Right lobe of liver (tissue), 6 donors: ENCODE measurements at regions not wholly inside any gene's neighbourhood (a gene's known extent, or its start where the extent isn't known, plus 50 kb on each side); places are given as distances from the start of the nearest gene placed in this dataset.

ENCODE experiments used
- ATAC-seq, 4 donors: fragments of 200-7000 bp; cut with Tn5 transposase; one replicate each; pipeline ENCODE4 v1.9.1; 2020; ENCODE audit warnings: mild to moderate bottlenecking in 4 of 4, moderate library complexity in 4 of 4
- DNase-seq, 3 donors: peaks; one replicate each; pipeline ENCODE4 v3.0.0-alpha.2; 2020
- H3K27ac ChIP-seq, 3 donors: fragments of 200-600 bp; one replicate each; pipeline ENCODE4 v1.8.0; 2022
- H3K27me3 ChIP-seq, 2 donors: fragments of 200-600 bp; one replicate each; pipeline ENCODE4 v1.8.0; 2022
- H3K36me3 ChIP-seq, 4 donors: fragments of 200-600 bp; sonication (generic) in 1 of 4; one replicate each; pipeline versions ENCODE4 v1.5.1 to v1.8.0; 2017 to 2022; ENCODE audit warnings: control low read depth in 1 of 4
- H3K4me1 ChIP-seq, 4 donors: fragments of 200-600 bp; sonication (generic) in 1 of 4; one replicate each; pipeline versions ENCODE4 v1.5.1 to v1.8.0; 2017 to 2022; ENCODE audit warnings: control low read depth in 1 of 4
- H3K4me3 ChIP-seq, 3 donors: fragments of 200-600 bp; one replicate each; pipeline ENCODE4 v1.8.0; 2022
- H3K9me3 ChIP-seq, 4 donors: fragments of 200-600 bp; sonication (generic) in 1 of 4; one replicate each; pipeline versions ENCODE4 v1.5.1 to v1.8.0; 2017 to 2022; ENCODE audit warnings: control low read depth in 1 of 4
- CTCF ChIP-seq, 4 donors: fragments of 200-600 bp in 3 of 4; fragments of 450-650 bp in 1 of 4; IDR thresholded peaks; one replicate each; pipeline versions ENCODE4 v1.5.1 to v1.8.0; 2016 to 2022; ENCODE audit warnings: antibody characterized with exemption in 4 of 4, mild to moderate bottlenecking in 2 of 4
- POLR2A ChIP-seq: fragments of 450-650 bp; IDR thresholded peaks from one replicate; pipeline ENCODE4 v1.6.1; 2017; ENCODE audit warnings: antibody characterized with exemption, mild to moderate bottlenecking
- WGBS: methylation state at CpG from one replicate; pipeline ENCODE4 v1.1.6; 2018; ENCODE audit warnings: low coverage, low lambda C conversion rate; ENCODE audit not compliant: insufficient coverage; ENCODE audit errors: missing lambda C conversion rate; 5-methylcytosine and 5-hydroxymethylcytosine counted together
- intact Hi-C, 2 donors: fragments of 100-400 bp; cut with DNase I; formaldehyde crosslinking; loops; one replicate each; pipeline versions ENCODE4 v1.11.2 to v1.14.1; 2022
- donor health status: DM: no; HTN: yes; CAD: no.
- donor health status: DM: no; HTN: no; CAD: no.
- donor health status: DM: no; HTN: no; CAD: no.
- donor health status: DM: no; HTN: yes; CAD: no.
- donor health status: DM: no; HTN: yes; CAD: no.

- no peak for ATAC-seq
- Histone ChIP-seq H3K9me3 (no peaks in the 10 kb centered on the region), H3K4me3 (no peak overlapping the region), H3K4me1 (no peaks in the 10 kb centered on the region), H3K27ac (no peak overlapping the region), H3K36me3 (no peaks in the 10 kb centered on the region), H3K27me3 (no peaks in the 10 kb centered on the region)
- WGBS, result 37% methylated on average over 3 of the region's 3 CpGs
- intact Hi-C loops, result no loop called here
- DNase-seq, result no peak
- TF ChIP-seq CTCF (IDR thresholded peaks at IDR 0.05) (no peak), POLR2A (no peak)
Measured at GRCh38 chr20:6976106-6976900, 208.8 kb downstream of the BMP2 start.

GRCh38 chr20:6979621-6980020 lies 212.1 kb downstream of the BMP2 start:
- DNase-seq (no peak), ATAC-seq (no peak)
- H3K27ac ChIP-seq, result no peak overlapping the region
- H3K4me1 ChIP-seq, result no peaks in the 10 kb centered on the region
- no peak for TF ChIP-seq POLR2A
- TF ChIP-seq CTCF (IDR thresholded peaks at IDR 0.05), result no peak
- WGBS, result 43% methylated on average over 2 of the region's 2 CpGs
- no peaks in the 10 kb centered on the region for H3K36me3 ChIP-seq
- no peaks in the 10 kb centered on the region for H3K9me3 ChIP-seq
- no peaks in the 10 kb centered on the region for H3K27me3 ChIP-seq
- no peak overlapping the region for H3K4me3 ChIP-seq
- intact Hi-C loops, result no loop called here

- H3K4me1 ChIP-seq, result no peaks in the 10 kb centered on the region
- H3K9me3 ChIP-seq, result no peaks in the 10 kb centered on the region
- WGBS, result 50% methylated on average over 2 of the region's 2 CpGs
- no peak overlapping the region for H3K27ac ChIP-seq
- intact Hi-C loops, result no loop called here
- H3K27me3 ChIP-seq, result no peaks in the 10 kb centered on the region
- TF ChIP-seq CTCF (IDR thresholded peaks at IDR 0.05) (no peak), POLR2A (no peak)
- no peak overlapping the region for H3K4me3 ChIP-seq
- DNase-seq (no peak), ATAC-seq (no peak)
- no peaks in the 10 kb centered on the region for H3K36me3 ChIP-seq
Measured at GRCh38 chr20:6993011-6993410, 225.5 kb downstream of the BMP2 start.

- ATAC-seq (no peak), DNase-seq (no peak)
- intact Hi-C loops, result no loop called here
- Histone ChIP-seq H3K36me3 (no peaks in the 10 kb centered on the region), H3K27ac (no peak overlapping the region), H3K9me3 (no peaks in the 10 kb centered on the region), H3K4me1 (no peaks in the 10 kb centered on the region), H3K4me3 (no peak overlapping the region), H3K27me3 (no peaks in the 10 kb centered on the region)
- TF ChIP-seq CTCF (IDR thresholded peaks at IDR 0.05), result no peak
- no peak for TF ChIP-seq POLR2A
- 75% methylated on average over 7 of the region's 7 CpGs for WGBS
Measured at GRCh38 chr20:6993511-6993910, 226.0 kb downstream of the BMP2 start.
